GM12874 (cell line): ENCODE measurements at regions not wholly inside any gene's neighbourhood (a gene's known extent, or its start where the extent isn't known, plus 50 kb on each side); places are given as distances from the start of the nearest gene placed in this dataset.

Experiments used
- TF ChIP-seq, protein P1 (sequence below): IDR thresholded peaks from 2 replicates; pipeline ENCODE4 v1.5.1; 2011; ENCODE audit warnings: low read depth, mild to moderate bottlenecking, control low read depth, low read length, moderate library complexity; ENCODE audit not compliant: insufficient read depth

- TF ChIP-seq, protein P1, sequence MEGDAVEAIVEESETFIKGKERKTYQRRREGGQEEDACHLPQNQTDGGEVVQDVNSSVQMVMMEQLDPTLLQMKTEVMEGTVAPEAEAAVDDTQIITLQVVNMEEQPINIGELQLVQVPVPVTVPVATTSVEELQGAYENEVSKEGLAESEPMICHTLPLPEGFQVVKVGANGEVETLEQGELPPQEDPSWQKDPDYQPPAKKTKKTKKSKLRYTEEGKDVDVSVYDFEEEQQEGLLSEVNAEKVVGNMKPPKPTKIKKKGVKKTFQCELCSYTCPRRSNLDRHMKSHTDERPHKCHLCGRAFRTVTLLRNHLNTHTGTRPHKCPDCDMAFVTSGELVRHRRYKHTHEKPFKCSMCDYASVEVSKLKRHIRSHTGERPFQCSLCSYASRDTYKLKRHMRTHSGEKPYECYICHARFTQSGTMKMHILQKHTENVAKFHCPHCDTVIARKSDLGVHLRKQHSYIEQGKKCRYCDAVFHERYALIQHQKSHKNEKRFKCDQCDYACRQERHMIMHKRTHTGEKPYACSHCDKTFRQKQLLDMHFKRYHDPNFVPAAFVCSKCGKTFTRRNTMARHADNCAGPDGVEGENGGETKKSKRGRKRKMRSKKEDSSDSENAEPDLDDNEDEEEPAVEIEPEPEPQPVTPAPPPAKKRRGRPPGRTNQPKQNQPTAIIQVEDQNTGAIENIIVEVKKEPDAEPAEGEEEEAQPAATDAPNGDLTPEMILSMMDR = no peak
Observed at GRCh38 chr2:200226451-200227426, 79.8 kb upstream of the SPATS2L start.

DNA sequence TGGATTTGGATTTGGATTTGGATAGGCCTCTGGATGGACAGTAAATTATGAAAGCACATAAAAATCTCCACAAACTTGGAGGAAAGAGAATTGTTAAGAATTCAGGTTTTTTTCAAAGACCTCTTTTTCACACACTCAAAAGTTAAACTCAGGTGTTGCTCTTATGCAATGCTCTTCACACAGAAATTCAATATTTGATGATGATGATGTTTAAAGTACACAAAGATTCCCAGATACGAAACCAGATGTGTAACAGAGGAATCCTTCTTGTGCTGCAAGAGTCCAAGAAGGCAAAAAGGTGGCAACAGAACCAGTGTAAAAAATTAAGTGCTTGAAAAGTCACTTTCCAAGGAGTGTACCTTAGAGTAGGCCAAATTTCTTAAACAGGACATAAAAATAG, 75.8 kb upstream of the SPATS2L start:
- TF ChIP-seq, protein P1 = no peak

DNA sequence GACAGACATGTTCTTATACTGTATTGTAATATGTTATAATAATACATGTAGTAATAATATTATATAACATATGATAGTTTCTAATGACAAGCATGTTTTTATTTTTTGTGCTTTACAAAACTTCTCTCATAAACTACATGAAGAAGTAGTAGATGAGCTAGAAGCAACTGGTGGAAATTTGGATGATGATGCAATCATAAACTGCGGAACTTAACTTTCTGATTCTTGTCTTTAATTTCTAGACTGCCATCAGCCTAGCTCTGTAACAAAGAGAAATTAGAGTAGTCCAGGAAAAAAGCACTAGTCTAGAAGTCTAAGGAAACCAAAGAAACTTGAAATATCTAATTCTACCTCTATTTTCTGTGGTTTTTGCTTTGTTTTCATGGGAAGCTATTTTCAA, 71.0 kb upstream of the SPATS2L start:
- TF ChIP-seq, protein P1 = no peak

DNA sequence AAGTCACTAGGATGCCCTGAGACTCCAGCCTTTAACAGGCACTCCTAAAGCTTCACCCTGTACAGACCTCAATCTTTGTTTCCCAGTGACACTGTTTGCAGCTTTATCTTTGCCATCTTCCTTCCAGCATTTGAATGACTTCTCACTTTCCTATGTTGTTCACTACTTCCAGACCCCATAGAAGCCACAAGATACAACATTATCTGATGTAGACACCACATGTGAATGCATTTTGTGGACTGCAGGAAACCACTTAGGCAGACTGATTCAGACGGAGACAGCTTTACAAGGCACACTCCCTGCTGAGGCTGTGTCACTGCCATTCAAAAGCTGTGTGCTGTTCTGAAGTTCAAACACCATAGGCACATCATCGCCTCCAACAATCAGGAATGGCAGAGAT, 67.3 kb upstream of the SPATS2L start:
- TF ChIP-seq, protein P1 = no peak

DNA sequence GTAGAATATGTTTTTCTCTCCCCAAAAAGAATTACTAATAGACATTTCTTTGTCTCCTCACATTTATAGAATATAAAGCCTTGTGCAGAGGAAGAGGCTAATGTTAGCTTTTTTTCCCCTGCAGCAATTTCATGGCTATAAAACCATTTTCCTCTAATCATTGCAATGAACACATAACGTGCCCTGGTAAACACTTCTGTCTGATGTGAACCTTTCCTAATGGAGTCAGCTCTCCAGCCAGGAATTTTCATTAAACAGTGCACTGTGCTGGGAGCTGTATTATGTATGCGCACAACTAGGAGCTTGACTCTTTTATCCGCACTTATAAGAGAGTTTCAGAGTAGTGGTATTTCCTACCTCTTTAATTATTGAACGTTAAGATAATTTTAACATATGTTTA, 63.9 kb upstream of the SPATS2L start:
- TF ChIP-seq, protein P1 = no peak

DNA sequence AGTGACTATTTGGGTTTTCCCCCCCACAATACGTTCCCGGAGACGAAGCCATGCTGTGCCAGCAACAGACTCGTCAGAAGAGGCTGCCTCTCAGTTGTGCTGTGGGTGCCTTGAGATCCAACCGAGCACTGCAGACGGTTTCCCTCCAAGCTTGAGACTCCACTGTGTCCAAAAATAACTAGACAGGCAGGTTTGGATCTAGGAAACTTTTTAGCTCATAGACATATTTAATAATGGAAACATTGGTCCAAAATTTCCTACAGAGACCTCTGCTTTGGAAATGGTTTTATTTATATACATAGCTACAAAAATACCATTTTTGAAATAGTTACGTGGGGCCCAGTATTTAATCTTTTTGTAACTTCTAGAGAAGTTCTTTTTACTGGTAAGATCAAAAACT, 63.1 kb upstream of the SPATS2L start:
- TF ChIP-seq, protein P1 = no peak

- TF ChIP-seq, protein P1 = no peak
Observed at GRCh38 chr2:200244111-200244510, 62.4 kb upstream of the SPATS2L start.
